ENCODE measurements at regions not wholly inside any gene's neighbourhood (a gene's known extent, or its start where the extent isn't known, plus 50 kb on each side); places are given as distances from the start of the nearest gene placed in this dataset.
"Not testable (repeated sequence)": the region's sequence is repeated elsewhere in the genome, so short reads cannot be mapped to it uniquely, and the experiment has no call there.

GRCh38 chr6:155882527-155883333, 427.1 kb upstream of the NOX3 start:
- ChIA-PET POLR2A (interaction anchor here (0.7 kb wide), 1 partner anchor 630 kb away, joined by 3 read pairs; no protein-coding TSS in a partner anchor), CTCF (interaction anchor here (1.3 kb wide), 1 partner anchor 8 kb away, joined by 4 read pairs; no protein-coding TSS in a partner anchor)
- no peak overlapping the region for H3K27ac Mint-ChIP-seq

GRCh38 chr6:155881826-155882526, 426.3 kb upstream of the NOX3 start:
- peak overlapping the region; percentile 21 for H3K27ac Mint-ChIP-seq
- no peaks in the 10 kb centered on the region for H3K27me3 Mint-ChIP-seq
- intact Hi-C loops (cut with DNase I, micrococcal nuclease) = no loop called here
- CTCF ChIA-PET = interaction anchor here (0.7 to 1.3 kb wide), 2 partner anchors 9 to 11 kb away, joined by 3 to 4 read pairs; no protein-coding TSS in a partner anchor
- DNase-seq (peak; percentile 5), ATAC-seq (no peak)
- H3K4me1 Mint-ChIP-seq = peaks cover 24% of the 10 kb centered on the region
- H3K9me3 Mint-ChIP-seq (ENCODE audit: low read depth) = peaks cover 2% of the 10 kb centered on the region
- POLR2A ChIA-PET = no interaction called here
- H3K36me3 Mint-ChIP-seq (ENCODE audit: low read depth) = no peaks in the 10 kb centered on the region
- no peak overlapping the region for H3K4me3 Mint-ChIP-seq

More at GRCh38 chr6:155882527-155883333, 427.1 kb upstream of the NOX3 start:
- Mint-ChIP-seq H3K4me1 (peaks cover 24% of the 10 kb centered on the region), H3K9me3 (ENCODE audit: low read depth) (peaks cover 2% of the 10 kb centered on the region), H3K36me3 (ENCODE audit: low read depth) (no peaks in the 10 kb centered on the region), H3K4me3 (no peak overlapping the region), H3K27me3 (no peaks in the 10 kb centered on the region)
- no peak for DNase-seq
- intact Hi-C loops (cut with DNase I, micrococcal nuclease) = no loop called here
- no peak for ATAC-seq

GRCh38 chr6:155880900-155881299, 425.3 kb upstream of the NOX3 start:
- CTCF ChIA-PET = interaction anchor here (1.2 kb wide), 1 partner anchor 213 kb away, joined by 3 read pairs; no protein-coding TSS in a partner anchor
- POLR2A ChIA-PET = no interaction called here
- Mint-ChIP-seq H3K27ac (no peak overlapping the region), H3K36me3 (ENCODE audit: low read depth) (no peaks in the 10 kb centered on the region), H3K27me3 (no peaks in the 10 kb centered on the region), H3K4me3 (no peak overlapping the region), H3K4me1 (peaks cover 24% of the 10 kb centered on the region), H3K9me3 (ENCODE audit: low read depth) (peaks cover 2% of the 10 kb centered on the region)
- intact Hi-C loops (cut with DNase I, micrococcal nuclease) = no loop called here
- no peak for DNase-seq
- no peak for ATAC-seq

GRCh38 chr6:155872961-155873360, 417.3 kb upstream of the NOX3 start:
- ChIA-PET CTCF (no interaction called here), POLR2A (interaction anchor here (0.7 kb wide), 1 partner anchor 104 kb away, joined by 3 read pairs; no protein-coding TSS in a partner anchor)
- Mint-ChIP-seq H3K4me3 (no peak overlapping the region), H3K4me1 (peaks cover 4% of the 10 kb centered on the region), H3K9me3 (ENCODE audit: low read depth) (peaks cover 2% of the 10 kb centered on the region), H3K27me3 (no peaks in the 10 kb centered on the region), H3K27ac (no peak overlapping the region), H3K36me3 (ENCODE audit: low read depth) (no peaks in the 10 kb centered on the region)
- no peak for DNase-seq
- intact Hi-C loops (cut with DNase I, micrococcal nuclease) = no loop called here
- ATAC-seq = no peak

GRCh38 chr6:155867682-155868081, 412.0 kb upstream of the NOX3 start:
- H3K36me3 Mint-ChIP-seq (ENCODE audit: low read depth) = no peaks in the 10 kb centered on the region
- peaks cover 9% of the 10 kb centered on the region for H3K9me3 Mint-ChIP-seq (ENCODE audit: low read depth)
- intact Hi-C loops (cut with DNase I, micrococcal nuclease) = no loop called here
- H3K27ac Mint-ChIP-seq = no peak overlapping the region
- DNase-seq (no peak), ATAC-seq (no peak)
- ChIA-PET CTCF (interaction anchor here (0.6 kb wide), 1 partner anchor 14 kb away, joined by 3 read pairs; no protein-coding TSS in a partner anchor), POLR2A (no interaction called here)
- no peaks in the 10 kb centered on the region for H3K4me1 Mint-ChIP-seq
- H3K27me3 Mint-ChIP-seq = no peaks in the 10 kb centered on the region
- no peak overlapping the region for H3K4me3 Mint-ChIP-seq

- H3K27ac Mint-ChIP-seq; H3K27me3 Mint-ChIP-seq; DNase-seq; H3K9me3 Mint-ChIP-seq (ENCODE audit: low read depth); POLR2A ChIA-PET; intact Hi-C loops (cut with DNase I, micrococcal nuclease); CTCF ChIA-PET; H3K4me1 Mint-ChIP-seq; ATAC-seq; H3K36me3 Mint-ChIP-seq (ENCODE audit: low read depth); H3K4me3 Mint-ChIP-seq: not testable (repeated sequence)
These were observed 411.2 kb upstream of the NOX3 start for GRCh38 chr6:155866676-155867390.

GRCh38 chr6:155861821-155862220, 406.2 kb upstream of the NOX3 start:
- ATAC-seq (no peak), DNase-seq (no peak)
- Mint-ChIP-seq H3K27me3 (no peaks in the 10 kb centered on the region), H3K36me3 (ENCODE audit: low read depth) (no peaks in the 10 kb centered on the region), H3K27ac (no peak overlapping the region), H3K4me1 (no peaks in the 10 kb centered on the region), H3K4me3 (no peak overlapping the region), H3K9me3 (ENCODE audit: low read depth) (peaks cover 21% of the 10 kb centered on the region)
- intact Hi-C loops (cut with DNase I, micrococcal nuclease) = no loop called here
- ChIA-PET CTCF (no interaction called here), POLR2A (no interaction called here)

- H3K27ac Mint-ChIP-seq; H3K36me3 Mint-ChIP-seq (ENCODE audit: low read depth); DNase-seq; H3K4me3 Mint-ChIP-seq; ATAC-seq; intact Hi-C loops (cut with DNase I, micrococcal nuclease); H3K27me3 Mint-ChIP-seq; H3K4me1 Mint-ChIP-seq; POLR2A ChIA-PET: not testable (repeated sequence)
- CTCF ChIA-PET = interaction anchor here (0.6 kb wide), 1 partner anchor 1789 kb away, joined by 3 read pairs; no protein-coding TSS in a partner anchor
- peaks cover 21% of the 10 kb centered on the region for H3K9me3 Mint-ChIP-seq (ENCODE audit: low read depth)
These were observed 403.3 kb upstream of the NOX3 start for GRCh38 chr6:155858906-155859305.

- no peaks in the 10 kb centered on the region for H3K36me3 Mint-ChIP-seq (ENCODE audit: low read depth)
- no peaks in the 10 kb centered on the region for H3K4me1 Mint-ChIP-seq
- H3K27me3 Mint-ChIP-seq = no peaks in the 10 kb centered on the region
- H3K9me3 Mint-ChIP-seq (ENCODE audit: low read depth) = peaks cover 7% of the 10 kb centered on the region
- no peak for ATAC-seq
- POLR2A ChIA-PET = no interaction called here
- DNase-seq = no peak
- H3K4me3 Mint-ChIP-seq = no peak overlapping the region
- intact Hi-C loops (cut with DNase I, micrococcal nuclease) = no loop called here
- no peak overlapping the region for H3K27ac Mint-ChIP-seq
- CTCF ChIA-PET = no interaction called here
These were observed 399.1 kb upstream of the NOX3 start for GRCh38 chr6:155854787-155855186.

- intact Hi-C loops (cut with DNase I, micrococcal nuclease) = no loop called here
- ChIA-PET POLR2A (no interaction called here), CTCF (no interaction called here)
- H3K4me3 Mint-ChIP-seq = no peak overlapping the region
- no peaks in the 10 kb centered on the region for H3K36me3 Mint-ChIP-seq (ENCODE audit: low read depth)
- H3K27me3 Mint-ChIP-seq = no peaks in the 10 kb centered on the region
- no peaks in the 10 kb centered on the region for H3K9me3 Mint-ChIP-seq (ENCODE audit: low read depth)
- no peak for ATAC-seq
- H3K4me1 Mint-ChIP-seq = no peaks in the 10 kb centered on the region
- no peak overlapping the region for H3K27ac Mint-ChIP-seq
- DNase-seq = no peak
These were observed 397.4 kb upstream of the NOX3 start for GRCh38 chr6:155853011-155853410.

GRCh38 chr6:155850408-155850841, 394.8 kb upstream of the NOX3 start:
- Mint-ChIP-seq H3K9me3 (ENCODE audit: low read depth) (peaks cover 8% of the 10 kb centered on the region), H3K4me3 (no peak overlapping the region), H3K4me1 (no peaks in the 10 kb centered on the region), H3K36me3 (ENCODE audit: low read depth) (no peaks in the 10 kb centered on the region), H3K27ac (no peak overlapping the region), H3K27me3 (no peaks in the 10 kb centered on the region)
- intact Hi-C loops (cut with DNase I, micrococcal nuclease) = no loop called here
- ChIA-PET CTCF (no interaction called here), POLR2A (no interaction called here)
- no peak for ATAC-seq
- DNase-seq = no peak
